ENCODE measurements at regions not wholly inside any gene's neighbourhood (a gene's known extent, or its start where the extent isn't known, plus 50 kb on each side); places are given as distances from the start of the nearest gene placed in this dataset.

- H3K4me3 ChIP-seq (ENCODE audit: low read depth, low read length), result no peak overlapping the region
- no peak for DNase-seq (ENCODE audit: low read depth)
- peak; percentile 16 for TF ChIP-seq CTCF (IDR thresholded peaks at IDR 0.05; ENCODE audit: insufficient read depth, low read depth, low read length, missing control alignments)
Observed at GRCh38 chr6:41442800-41443501, 103.2 kb upstream of the FOXP4 start.

GRCh38 chr6:41443616-41444525 is 102.3 kb upstream of the FOXP4 start:
- no peak for DNase-seq (ENCODE audit: low read depth)
- TF ChIP-seq CTCF (IDR thresholded peaks at IDR 0.05; ENCODE audit: insufficient read depth, low read depth, low read length, missing control alignments), result no peak
- H3K4me3 ChIP-seq (ENCODE audit: low read depth, low read length), result no peak overlapping the region

GRCh38 chr6:41445261-41445660 is 100.9 kb upstream of the FOXP4 start:
- H3K4me3 ChIP-seq (ENCODE audit: low read depth, low read length), result no peak overlapping the region
- DNase-seq (ENCODE audit: low read depth), result no peak
- no peak for TF ChIP-seq CTCF (IDR thresholded peaks at IDR 0.05; ENCODE audit: insufficient read depth, low read depth, low read length, missing control alignments)

- TF ChIP-seq CTCF (IDR thresholded peaks at IDR 0.05; ENCODE audit: insufficient read depth, low read depth, low read length, missing control alignments), result no peak
- H3K4me3 ChIP-seq (ENCODE audit: low read depth, low read length), result no peak overlapping the region
- no peak for DNase-seq (ENCODE audit: low read depth)
Observed at GRCh38 chr6:41446132-41446531, 100.0 kb upstream of the FOXP4 start.

- H3K4me3 ChIP-seq (ENCODE audit: low read depth, low read length), result no peak overlapping the region
- no peak for DNase-seq (ENCODE audit: low read depth)
- no peak for TF ChIP-seq CTCF (IDR thresholded peaks at IDR 0.05; ENCODE audit: insufficient read depth, low read depth, low read length, missing control alignments)
Observed at GRCh38 chr6:41446907-41447545, 99.2 kb upstream of the FOXP4 start.

- no peak for DNase-seq (ENCODE audit: low read depth)
- no peak overlapping the region for H3K4me3 ChIP-seq (ENCODE audit: low read depth, low read length)
- no peak for TF ChIP-seq CTCF (IDR thresholded peaks at IDR 0.05; ENCODE audit: insufficient read depth, low read depth, low read length, missing control alignments)
Observed at GRCh38 chr6:41448256-41448655, 97.9 kb upstream of the FOXP4 start.
